ENCODE measurements at regions not wholly inside any gene's neighbourhood (a gene's known extent, or its start where the extent isn't known, plus 50 kb on each side); places are given as distances from the start of the nearest gene placed in this dataset.

GRCh38 chr18:76139844-76140243, 355.2 kb downstream of the ZNF516 start:
- no peak overlapping the region for H3K4me3 ChIP-seq (ENCODE audit: low read length in 3 of 3)
- no peaks in the 10 kb centered on the region for H3K9me3 ChIP-seq (ENCODE audit: control insufficient read depth in 3 of 3, low read length in 3 of 3)
- H3K9ac ChIP-seq (ENCODE audit: low read depth in 1 of 3, low read length in 3 of 3): no peak overlapping the region
- H3K27me3 ChIP-seq (ENCODE audit: control insufficient read depth in 3 of 3, insufficient read depth in 3 of 3, low read length in 3 of 3): no peaks in the 10 kb centered on the region
- no peaks in the 10 kb centered on the region for H3K4me1 ChIP-seq (ENCODE audit: control insufficient read depth in 3 of 3, insufficient read depth in 3 of 3, low read length in 3 of 3)
- H3K36me3 ChIP-seq (ENCODE audit: control insufficient read depth in 3 of 3, insufficient read depth in 3 of 3, low read length in 3 of 3): no peaks in the 10 kb centered on the region
- no peak overlapping the region for H3K27ac ChIP-seq (ENCODE audit: low read depth, low read length)

DNA sequence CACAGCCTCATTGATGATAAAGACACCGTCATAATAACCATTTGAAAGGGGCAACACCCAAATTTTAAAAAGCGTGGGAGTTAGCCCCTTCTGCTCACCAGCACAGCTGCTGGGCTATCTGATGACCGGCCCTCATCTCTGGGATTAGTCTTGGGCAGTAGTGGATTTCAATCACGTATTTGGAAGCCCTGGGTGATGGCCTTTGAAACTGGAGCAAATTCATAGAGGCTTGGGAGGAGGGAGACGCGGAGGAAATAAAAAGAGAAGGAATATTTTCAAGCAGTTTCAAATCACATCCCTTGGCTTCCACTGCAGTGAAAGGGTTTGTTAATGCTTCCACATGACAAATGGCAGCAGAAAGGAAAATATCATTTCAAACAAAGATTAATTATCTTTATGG, 357.8 kb downstream of the ZNF516 start:
- Histone ChIP-seq H3K27ac (ENCODE audit: low read depth, low read length) (no peak overlapping the region), H3K27me3 (ENCODE audit: control insufficient read depth in 3 of 3, insufficient read depth in 3 of 3, low read length in 3 of 3) (no peaks in the 10 kb centered on the region), H3K9me3 (ENCODE audit: control insufficient read depth in 3 of 3, low read length in 3 of 3) (peaks cover 0 to 2% (median 0%) of the 10 kb centered on the region in 3 donors), H3K36me3 (ENCODE audit: control insufficient read depth in 3 of 3, insufficient read depth in 3 of 3, low read length in 3 of 3) (no peaks in the 10 kb centered on the region), H3K9ac (ENCODE audit: low read depth in 1 of 3, low read length in 3 of 3) (no peak overlapping the region), H3K4me1 (ENCODE audit: control insufficient read depth in 3 of 3, insufficient read depth in 3 of 3, low read length in 3 of 3) (no peaks in the 10 kb centered on the region), H3K4me3 (ENCODE audit: low read length in 3 of 3) (no peak overlapping the region)

DNA sequence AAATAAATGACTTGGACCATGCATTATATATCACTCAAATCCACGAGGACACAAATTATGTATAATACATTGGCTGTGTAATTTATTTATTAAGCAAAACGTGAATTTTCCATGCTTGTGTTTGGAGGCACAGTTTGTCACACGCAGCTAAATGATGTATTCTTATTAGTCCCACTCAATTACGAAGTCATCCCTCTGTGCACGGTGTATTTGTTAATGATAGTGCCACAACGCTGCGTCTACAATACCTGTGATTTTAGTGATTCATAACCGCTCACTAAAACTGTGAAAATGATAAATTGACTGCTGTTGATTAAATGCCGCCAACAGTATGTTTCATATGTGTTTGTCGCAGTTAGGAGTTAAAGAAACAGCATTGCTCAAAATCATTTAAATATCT, 358.3 kb downstream of the ZNF516 start:
- Histone ChIP-seq H3K27ac (ENCODE audit: low read depth, low read length) (no peak overlapping the region), H3K27me3 (ENCODE audit: control insufficient read depth in 3 of 3, insufficient read depth in 3 of 3, low read length in 3 of 3) (no peaks in the 10 kb centered on the region), H3K36me3 (ENCODE audit: control insufficient read depth in 3 of 3, insufficient read depth in 3 of 3, low read length in 3 of 3) (no peaks in the 10 kb centered on the region), H3K4me3 (ENCODE audit: low read length in 3 of 3) (no peak overlapping the region), H3K9me3 (ENCODE audit: control insufficient read depth in 3 of 3, low read length in 3 of 3) (peaks cover 0 to 2% (median 0%) of the 10 kb centered on the region in 3 donors), H3K4me1 (ENCODE audit: control insufficient read depth in 3 of 3, insufficient read depth in 3 of 3, low read length in 3 of 3) (no peaks in the 10 kb centered on the region), H3K9ac (ENCODE audit: low read depth in 1 of 3, low read length in 3 of 3) (no peak overlapping the region)

GRCh38 chr18:76134628-76135027, 360.4 kb downstream of the ZNF516 start:
- H3K27ac ChIP-seq (ENCODE audit: low read depth, low read length): no peak overlapping the region
- no peaks in the 10 kb centered on the region for H3K4me1 ChIP-seq (ENCODE audit: control insufficient read depth in 3 of 3, insufficient read depth in 3 of 3, low read length in 3 of 3)
- peaks cover 0 to 2% (median 0%) of the 10 kb centered on the region in 3 donors for H3K9me3 ChIP-seq (ENCODE audit: control insufficient read depth in 3 of 3, low read length in 3 of 3)
- no peak overlapping the region for H3K4me3 ChIP-seq (ENCODE audit: low read length in 3 of 3)
- H3K36me3 ChIP-seq (ENCODE audit: control insufficient read depth in 3 of 3, insufficient read depth in 3 of 3, low read length in 3 of 3): no peaks in the 10 kb centered on the region
- no peak overlapping the region for H3K9ac ChIP-seq (ENCODE audit: low read depth in 1 of 3, low read length in 3 of 3)
- no peaks in the 10 kb centered on the region for H3K27me3 ChIP-seq (ENCODE audit: control insufficient read depth in 3 of 3, insufficient read depth in 3 of 3, low read length in 3 of 3)

GRCh38 chr18:76133873-76134272, 361.2 kb downstream of the ZNF516 start:
- no peak overlapping the region for H3K9ac ChIP-seq (ENCODE audit: low read depth in 1 of 3, low read length in 3 of 3)
- H3K9me3 ChIP-seq (ENCODE audit: control insufficient read depth in 3 of 3, low read length in 3 of 3): peaks cover 0 to 2% (median 0%) of the 10 kb centered on the region in 3 donors
- no peak overlapping the region for H3K4me3 ChIP-seq (ENCODE audit: low read length in 3 of 3)
- H3K27ac ChIP-seq (ENCODE audit: low read depth, low read length): no peak overlapping the region
- H3K4me1 ChIP-seq (ENCODE audit: control insufficient read depth in 3 of 3, insufficient read depth in 3 of 3, low read length in 3 of 3): no peaks in the 10 kb centered on the region
- no peaks in the 10 kb centered on the region for H3K36me3 ChIP-seq (ENCODE audit: control insufficient read depth in 3 of 3, insufficient read depth in 3 of 3, low read length in 3 of 3)
- H3K27me3 ChIP-seq (ENCODE audit: control insufficient read depth in 3 of 3, insufficient read depth in 3 of 3, low read length in 3 of 3): no peaks in the 10 kb centered on the region

DNA sequence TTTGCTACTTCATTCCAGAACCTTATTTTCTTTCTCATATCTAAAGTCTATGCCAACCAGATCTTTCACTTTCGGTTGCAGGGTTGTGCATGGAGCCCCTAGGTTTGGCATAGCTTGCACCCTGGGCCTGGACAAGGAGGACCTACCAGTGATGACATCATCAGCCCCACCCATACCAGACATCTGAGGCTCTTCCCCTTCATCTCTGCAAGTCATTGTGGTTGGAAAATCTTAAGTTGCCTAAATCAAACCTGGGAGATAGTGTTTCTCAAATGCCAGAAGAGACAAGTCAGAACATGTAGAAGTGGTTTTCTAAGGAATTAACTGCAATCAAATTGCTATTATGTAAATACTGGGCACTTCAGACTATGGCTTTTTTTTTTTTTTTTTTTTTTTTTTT, 363.3 kb downstream of the ZNF516 start:
- H3K27me3 ChIP-seq (ENCODE audit: control insufficient read depth in 3 of 3, insufficient read depth in 3 of 3, low read length in 3 of 3): no peaks in the 10 kb centered on the region
- no peak overlapping the region for H3K4me3 ChIP-seq (ENCODE audit: low read length in 3 of 3)
- H3K36me3 ChIP-seq (ENCODE audit: control insufficient read depth in 3 of 3, insufficient read depth in 3 of 3, low read length in 3 of 3): no peaks in the 10 kb centered on the region
- H3K27ac ChIP-seq (ENCODE audit: low read depth, low read length): no peak overlapping the region
- no peak overlapping the region for H3K9ac ChIP-seq (ENCODE audit: low read depth in 1 of 3, low read length in 3 of 3)
- H3K9me3 ChIP-seq (ENCODE audit: control insufficient read depth in 3 of 3, low read length in 3 of 3): peaks cover 0 to 2% (median 0%) of the 10 kb centered on the region in 3 donors
- no peaks in the 10 kb centered on the region for H3K4me1 ChIP-seq (ENCODE audit: control insufficient read depth in 3 of 3, insufficient read depth in 3 of 3, low read length in 3 of 3)

DNA sequence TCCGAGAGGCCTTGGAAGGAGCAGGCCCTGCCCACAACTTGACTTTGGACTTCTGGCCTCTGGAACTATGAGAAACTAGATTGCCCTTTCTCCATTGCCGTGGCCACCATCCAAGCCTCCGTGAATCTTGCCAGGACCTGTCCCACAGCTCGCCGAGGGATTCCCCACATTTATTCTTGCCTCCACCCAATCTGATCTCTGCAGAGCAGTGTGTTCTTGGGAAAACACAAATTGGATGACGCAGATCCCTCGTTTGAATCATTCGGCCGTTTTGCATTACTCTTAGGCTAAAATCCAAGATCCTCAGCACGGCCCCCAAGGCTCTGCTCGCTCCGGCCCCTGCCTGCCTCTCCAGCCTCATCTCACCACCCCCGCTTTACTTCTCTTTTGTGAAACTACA, 364.2 kb downstream of the ZNF516 start:
- Histone ChIP-seq H3K4me1 (ENCODE audit: control insufficient read depth in 3 of 3, insufficient read depth in 3 of 3, low read length in 3 of 3) (no peaks in the 10 kb centered on the region), H3K9me3 (ENCODE audit: control insufficient read depth in 3 of 3, low read length in 3 of 3) (peaks cover 0 to 2% (median 0%) of the 10 kb centered on the region in 3 donors), H3K36me3 (ENCODE audit: control insufficient read depth in 3 of 3, insufficient read depth in 3 of 3, low read length in 3 of 3) (no peaks in the 10 kb centered on the region), H3K27ac (ENCODE audit: low read depth, low read length) (no peak overlapping the region), H3K4me3 (ENCODE audit: low read length in 3 of 3) (no peak overlapping the region), H3K27me3 (ENCODE audit: control insufficient read depth in 3 of 3, insufficient read depth in 3 of 3, low read length in 3 of 3) (no peaks in the 10 kb centered on the region), H3K9ac (ENCODE audit: low read depth in 1 of 3, low read length in 3 of 3) (no peak overlapping the region)

GRCh38 chr18:76126327-76126726, 368.7 kb downstream of the ZNF516 start:
- Histone ChIP-seq H3K27me3 (ENCODE audit: control insufficient read depth in 3 of 3, insufficient read depth in 3 of 3, low read length in 3 of 3) (no peaks in the 10 kb centered on the region), H3K4me1 (ENCODE audit: control insufficient read depth in 3 of 3, insufficient read depth in 3 of 3, low read length in 3 of 3) (no peaks in the 10 kb centered on the region), H3K9me3 (ENCODE audit: control insufficient read depth in 3 of 3, low read length in 3 of 3) (no peaks in the 10 kb centered on the region), H3K4me3 (ENCODE audit: low read length in 3 of 3) (no peak overlapping the region), H3K9ac (ENCODE audit: low read depth in 1 of 3, low read length in 3 of 3) (no peak overlapping the region), H3K27ac (ENCODE audit: low read depth, low read length) (no peak overlapping the region), H3K36me3 (ENCODE audit: control insufficient read depth in 3 of 3, insufficient read depth in 3 of 3, low read length in 3 of 3) (no peaks in the 10 kb centered on the region)

- no peaks in the 10 kb centered on the region for H3K36me3 ChIP-seq (ENCODE audit: control insufficient read depth in 3 of 3, insufficient read depth in 3 of 3, low read length in 3 of 3)
- H3K27ac ChIP-seq (ENCODE audit: low read depth, low read length): no peak overlapping the region
- H3K27me3 ChIP-seq (ENCODE audit: control insufficient read depth in 3 of 3, insufficient read depth in 3 of 3, low read length in 3 of 3): no peaks in the 10 kb centered on the region
- no peak overlapping the region for H3K4me3 ChIP-seq (ENCODE audit: low read length in 3 of 3)
- no peaks in the 10 kb centered on the region for H3K4me1 ChIP-seq (ENCODE audit: control insufficient read depth in 3 of 3, insufficient read depth in 3 of 3, low read length in 3 of 3)
- no peak overlapping the region for H3K9ac ChIP-seq (ENCODE audit: low read depth in 1 of 3, low read length in 3 of 3)
- H3K9me3 ChIP-seq (ENCODE audit: control insufficient read depth in 3 of 3, low read length in 3 of 3): no peaks in the 10 kb centered on the region
Measured at GRCh38 chr18:76121011-76121410, 374.0 kb downstream of the ZNF516 start.

DNA sequence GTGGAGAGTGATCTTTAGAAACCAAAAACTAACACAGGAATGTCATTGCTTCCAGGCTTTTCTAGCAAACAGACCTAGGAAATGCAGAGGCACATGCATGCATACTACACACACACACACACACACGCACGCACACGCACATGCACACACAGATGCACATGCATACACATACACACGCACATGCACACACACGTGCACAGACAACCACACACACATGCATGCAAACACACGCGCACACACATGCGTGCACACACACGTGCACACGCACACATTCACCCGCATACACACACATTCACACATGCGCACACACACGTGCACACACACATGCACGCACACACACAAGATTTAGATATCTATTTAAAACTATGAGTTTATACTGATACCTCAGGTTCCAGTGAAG, 379.5 kb downstream of the ZNF516 start:
- Histone ChIP-seq H3K27ac (ENCODE audit: low read depth, low read length) (no peak overlapping the region), H3K9me3 (ENCODE audit: control insufficient read depth in 3 of 3, low read length in 3 of 3) (peaks cover 0 to 4% (median 0%) of the 10 kb centered on the region in 3 donors), H3K4me1 (ENCODE audit: control insufficient read depth in 3 of 3, insufficient read depth in 3 of 3, low read length in 3 of 3) (no peaks in the 10 kb centered on the region), H3K36me3 (ENCODE audit: control insufficient read depth in 3 of 3, insufficient read depth in 3 of 3, low read length in 3 of 3) (no peaks in the 10 kb centered on the region), H3K9ac (ENCODE audit: low read depth in 1 of 3, low read length in 3 of 3) (no peak overlapping the region), H3K27me3 (ENCODE audit: control insufficient read depth in 3 of 3, insufficient read depth in 3 of 3, low read length in 3 of 3) (no peaks in the 10 kb centered on the region), H3K4me3 (ENCODE audit: low read length in 3 of 3) (no peak overlapping the region)

- Histone ChIP-seq H3K27me3 (ENCODE audit: control insufficient read depth in 3 of 3, insufficient read depth in 3 of 3, low read length in 3 of 3) (no peaks in the 10 kb centered on the region), H3K36me3 (ENCODE audit: control insufficient read depth in 3 of 3, insufficient read depth in 3 of 3, low read length in 3 of 3) (no peaks in the 10 kb centered on the region), H3K4me3 (ENCODE audit: low read length in 3 of 3) (no peak overlapping the region), H3K4me1 (ENCODE audit: control insufficient read depth in 3 of 3, insufficient read depth in 3 of 3, low read length in 3 of 3) (no peaks in the 10 kb centered on the region), H3K9me3 (ENCODE audit: control insufficient read depth in 3 of 3, low read length in 3 of 3) (peaks cover 0 to 4% (median 0%) of the 10 kb centered on the region in 3 donors), H3K27ac (ENCODE audit: low read depth, low read length) (no peak overlapping the region), H3K9ac (ENCODE audit: low read depth in 1 of 3, low read length in 3 of 3) (no peak overlapping the region)
Measured at GRCh38 chr18:76113101-76113500, 381.9 kb downstream of the ZNF516 start.
